ENCODE measurements at regions not wholly inside any gene's neighbourhood (a gene's known extent, or its start where the extent isn't known, plus 50 kb on each side); places are given as distances from the start of the nearest gene placed in this dataset.

DNA sequence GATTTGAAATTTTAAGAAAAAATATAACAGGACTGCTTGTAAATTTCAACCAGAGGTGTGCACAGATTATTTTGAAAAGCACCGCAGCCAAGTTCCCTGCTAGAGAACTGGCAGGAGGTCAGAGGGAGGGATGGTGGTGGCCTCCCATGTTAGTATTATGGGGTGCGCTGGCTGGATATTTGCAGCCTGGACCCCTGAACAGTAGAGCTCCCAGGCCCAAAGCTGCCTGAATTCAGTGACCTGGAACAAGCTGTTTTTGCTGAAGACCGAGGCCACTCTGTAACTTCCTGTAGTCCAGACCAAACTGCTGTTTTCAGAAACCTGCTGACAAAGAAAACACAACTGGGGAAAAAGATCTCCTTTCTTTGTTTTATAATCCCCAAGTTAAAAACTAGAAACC, 314.3 kb downstream of the TNS1 start:
- H3K4me3 Mint-ChIP-seq (ENCODE audit: unreplicated experiment) = no peak overlapping the region
- DNase-seq = no peak
- peaks cover 3% of the 10 kb centered on the region for H3K4me1 Mint-ChIP-seq (ENCODE audit: low read depth, unreplicated experiment)
- TF ChIP-seq, protein P1, sequence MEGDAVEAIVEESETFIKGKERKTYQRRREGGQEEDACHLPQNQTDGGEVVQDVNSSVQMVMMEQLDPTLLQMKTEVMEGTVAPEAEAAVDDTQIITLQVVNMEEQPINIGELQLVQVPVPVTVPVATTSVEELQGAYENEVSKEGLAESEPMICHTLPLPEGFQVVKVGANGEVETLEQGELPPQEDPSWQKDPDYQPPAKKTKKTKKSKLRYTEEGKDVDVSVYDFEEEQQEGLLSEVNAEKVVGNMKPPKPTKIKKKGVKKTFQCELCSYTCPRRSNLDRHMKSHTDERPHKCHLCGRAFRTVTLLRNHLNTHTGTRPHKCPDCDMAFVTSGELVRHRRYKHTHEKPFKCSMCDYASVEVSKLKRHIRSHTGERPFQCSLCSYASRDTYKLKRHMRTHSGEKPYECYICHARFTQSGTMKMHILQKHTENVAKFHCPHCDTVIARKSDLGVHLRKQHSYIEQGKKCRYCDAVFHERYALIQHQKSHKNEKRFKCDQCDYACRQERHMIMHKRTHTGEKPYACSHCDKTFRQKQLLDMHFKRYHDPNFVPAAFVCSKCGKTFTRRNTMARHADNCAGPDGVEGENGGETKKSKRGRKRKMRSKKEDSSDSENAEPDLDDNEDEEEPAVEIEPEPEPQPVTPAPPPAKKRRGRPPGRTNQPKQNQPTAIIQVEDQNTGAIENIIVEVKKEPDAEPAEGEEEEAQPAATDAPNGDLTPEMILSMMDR (IDR thresholded peaks at IDR 0.05; ENCODE audit: partially characterized antibody, unreplicated experiment) = no peak
- no peak overlapping the region for H3K27ac Mint-ChIP-seq (ENCODE audit: unreplicated experiment)
- H3K27me3 Mint-ChIP-seq (ENCODE audit: unreplicated experiment) = no peaks in the 10 kb centered on the region
- no peaks in the 10 kb centered on the region for H3K36me3 Mint-ChIP-seq (ENCODE audit: unreplicated experiment)
- no peaks in the 10 kb centered on the region for H3K9me3 Mint-ChIP-seq (ENCODE audit: unreplicated experiment)

GRCh38 chr2:217687771-217688170, 315.0 kb downstream of the TNS1 start:
- Mint-ChIP-seq H3K36me3 (ENCODE audit: unreplicated experiment) (no peaks in the 10 kb centered on the region), H3K27ac (ENCODE audit: unreplicated experiment) (no peak overlapping the region), H3K4me1 (ENCODE audit: low read depth, unreplicated experiment) (peaks cover 3% of the 10 kb centered on the region), H3K9me3 (ENCODE audit: unreplicated experiment) (no peaks in the 10 kb centered on the region), H3K27me3 (ENCODE audit: unreplicated experiment) (no peaks in the 10 kb centered on the region), H3K4me3 (ENCODE audit: unreplicated experiment) (no peak overlapping the region)
- DNase-seq = no peak
- TF ChIP-seq, protein P1 (IDR thresholded peaks at IDR 0.05; ENCODE audit: partially characterized antibody, unreplicated experiment) = no peak

- peaks cover 3% of the 10 kb centered on the region for H3K4me1 Mint-ChIP-seq (ENCODE audit: low read depth, unreplicated experiment)
- peak; percentile 18 for DNase-seq
- H3K9me3 Mint-ChIP-seq (ENCODE audit: unreplicated experiment) = no peaks in the 10 kb centered on the region
- TF ChIP-seq, protein P1 (IDR thresholded peaks at IDR 0.05; ENCODE audit: partially characterized antibody, unreplicated experiment) = no peak
- H3K36me3 Mint-ChIP-seq (ENCODE audit: unreplicated experiment) = no peaks in the 10 kb centered on the region
- H3K27me3 Mint-ChIP-seq (ENCODE audit: unreplicated experiment) = no peaks in the 10 kb centered on the region
- H3K4me3 Mint-ChIP-seq (ENCODE audit: unreplicated experiment) = no peak overlapping the region
- H3K27ac Mint-ChIP-seq (ENCODE audit: unreplicated experiment) = no peak overlapping the region
These were observed 317.6 kb downstream of the TNS1 start for GRCh38 chr2:217685255-217685605.

- TF ChIP-seq, protein P1 (IDR thresholded peaks at IDR 0.05; ENCODE audit: partially characterized antibody, unreplicated experiment) = no peak
- Mint-ChIP-seq H3K4me1 (ENCODE audit: low read depth, unreplicated experiment) (peaks cover 3% of the 10 kb centered on the region), H3K27ac (ENCODE audit: unreplicated experiment) (no peak overlapping the region), H3K9me3 (ENCODE audit: unreplicated experiment) (no peaks in the 10 kb centered on the region), H3K27me3 (ENCODE audit: unreplicated experiment) (no peaks in the 10 kb centered on the region), H3K36me3 (ENCODE audit: unreplicated experiment) (no peaks in the 10 kb centered on the region), H3K4me3 (ENCODE audit: unreplicated experiment) (no peak overlapping the region)
- DNase-seq = no peak
These were observed 318.2 kb downstream of the TNS1 start for GRCh38 chr2:217684431-217685254.

- H3K27ac Mint-ChIP-seq (ENCODE audit: unreplicated experiment) = no peak overlapping the region
- TF ChIP-seq, protein P1 (IDR thresholded peaks at IDR 0.05; ENCODE audit: partially characterized antibody, unreplicated experiment) = no peak
- H3K4me3 Mint-ChIP-seq (ENCODE audit: unreplicated experiment) = no peak overlapping the region
- peaks cover 3% of the 10 kb centered on the region for H3K4me1 Mint-ChIP-seq (ENCODE audit: low read depth, unreplicated experiment)
- no peaks in the 10 kb centered on the region for H3K9me3 Mint-ChIP-seq (ENCODE audit: unreplicated experiment)
- no peak for DNase-seq
- no peaks in the 10 kb centered on the region for H3K36me3 Mint-ChIP-seq (ENCODE audit: unreplicated experiment)
- H3K27me3 Mint-ChIP-seq (ENCODE audit: unreplicated experiment) = no peaks in the 10 kb centered on the region
These were observed 319.5 kb downstream of the TNS1 start for GRCh38 chr2:217683106-217683870.

Measured in glutamatergic neuron (in vitro differentiated cells).